Neutrophil (primary cell): ENCODE measurements at regions not wholly inside any gene's neighbourhood (a gene's known extent, or its start where the extent isn't known, plus 50 kb on each side); places are given as distances from the start of the nearest gene placed in this dataset.

ENCODE experiments used
- H3K27ac ChIP-seq: fragments of 200-600 bp; sonication (generic); 2 replicates; pipeline ENCODE4 v1.5.1; 2016; ENCODE audit warnings: mild to moderate bottlenecking, moderate library complexity
- H3K27me3 ChIP-seq: fragments of 200-600 bp; sonication (generic); 2 replicates; pipeline ENCODE4 v1.6.0; 2016; ENCODE audit warnings: mild to moderate bottlenecking
- H3K36me3 ChIP-seq: fragments of 200-600 bp; sonication (generic); 2 replicates; pipeline ENCODE4 v1.5.1; 2017
- H3K4me1 ChIP-seq, 2 experiments: fragments of 200-600 bp in 1 of 2; sonication (generic) in 1 of 2; 1 replicate in 1 of 2; 2 replicates in 1 of 2; pipeline versions ENCODE4 v1.5.1 to v1.6.1; 2013 to 2016; ENCODE audit warnings: low read depth in 1 of 2, low read length in 1 of 2, mild to moderate bottlenecking in 1 of 2, moderate library complexity in 1 of 2; ENCODE audit not compliant: control insufficient read depth in 1 of 2, insufficient read depth in 1 of 2
- H3K4me3 ChIP-seq, 2 experiments: fragments of 200-600 bp in 1 of 2; sonication (generic) in 1 of 2; 1 replicate in 1 of 2; 2 replicates in 1 of 2; pipeline ENCODE4 v1.5.1; 2013 to 2016; ENCODE audit warnings: low read depth in 1 of 2, low read length in 1 of 2, mild to moderate bottlenecking in 1 of 2, moderate library complexity in 1 of 2
- H3K9me3 ChIP-seq: fragments of 200-600 bp; sonication (generic); 2 replicates; pipeline ENCODE4 v1.5.1; 2016
- TF ChIP-seq, protein P1 (sequence below): fragments of 200-600 bp; sonication (generic); IDR thresholded peaks from 2 replicates; pipeline ENCODE4 v1.5.1; 2016; ENCODE audit warnings: antibody characterized with exemption

DNA sequence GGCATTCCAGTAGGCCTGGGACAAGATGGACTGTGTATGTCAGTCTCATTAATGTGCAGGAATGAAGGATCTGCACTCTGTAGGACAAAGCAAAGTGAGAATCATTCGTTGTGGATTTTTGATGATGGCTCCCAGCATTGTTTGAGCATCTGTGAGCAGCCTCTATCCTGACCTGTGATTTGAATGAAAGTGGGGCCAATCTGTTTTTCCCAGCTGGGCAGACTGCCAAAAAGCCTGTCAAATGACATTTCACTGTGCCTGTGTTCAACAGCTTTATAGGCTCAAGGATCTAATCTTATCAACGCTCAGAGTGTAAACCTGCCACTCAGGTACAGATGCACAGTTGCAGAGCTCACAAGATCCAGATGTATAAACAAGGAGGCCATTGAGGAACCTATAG lies 86.7 kb upstream of the SYNDIG1 start:
- no peak overlapping the region for H3K4me3 ChIP-seq
- H3K9me3 ChIP-seq = no peaks in the 10 kb centered on the region
- H3K27ac ChIP-seq = no peak overlapping the region
- H3K27me3 ChIP-seq = no peaks in the 10 kb centered on the region
- no peaks in the 10 kb centered on the region for H3K36me3 ChIP-seq
- no peaks in the 10 kb centered on the region for H3K4me1 ChIP-seq
- TF ChIP-seq, protein P1, sequence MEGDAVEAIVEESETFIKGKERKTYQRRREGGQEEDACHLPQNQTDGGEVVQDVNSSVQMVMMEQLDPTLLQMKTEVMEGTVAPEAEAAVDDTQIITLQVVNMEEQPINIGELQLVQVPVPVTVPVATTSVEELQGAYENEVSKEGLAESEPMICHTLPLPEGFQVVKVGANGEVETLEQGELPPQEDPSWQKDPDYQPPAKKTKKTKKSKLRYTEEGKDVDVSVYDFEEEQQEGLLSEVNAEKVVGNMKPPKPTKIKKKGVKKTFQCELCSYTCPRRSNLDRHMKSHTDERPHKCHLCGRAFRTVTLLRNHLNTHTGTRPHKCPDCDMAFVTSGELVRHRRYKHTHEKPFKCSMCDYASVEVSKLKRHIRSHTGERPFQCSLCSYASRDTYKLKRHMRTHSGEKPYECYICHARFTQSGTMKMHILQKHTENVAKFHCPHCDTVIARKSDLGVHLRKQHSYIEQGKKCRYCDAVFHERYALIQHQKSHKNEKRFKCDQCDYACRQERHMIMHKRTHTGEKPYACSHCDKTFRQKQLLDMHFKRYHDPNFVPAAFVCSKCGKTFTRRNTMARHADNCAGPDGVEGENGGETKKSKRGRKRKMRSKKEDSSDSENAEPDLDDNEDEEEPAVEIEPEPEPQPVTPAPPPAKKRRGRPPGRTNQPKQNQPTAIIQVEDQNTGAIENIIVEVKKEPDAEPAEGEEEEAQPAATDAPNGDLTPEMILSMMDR = no peak

DNA sequence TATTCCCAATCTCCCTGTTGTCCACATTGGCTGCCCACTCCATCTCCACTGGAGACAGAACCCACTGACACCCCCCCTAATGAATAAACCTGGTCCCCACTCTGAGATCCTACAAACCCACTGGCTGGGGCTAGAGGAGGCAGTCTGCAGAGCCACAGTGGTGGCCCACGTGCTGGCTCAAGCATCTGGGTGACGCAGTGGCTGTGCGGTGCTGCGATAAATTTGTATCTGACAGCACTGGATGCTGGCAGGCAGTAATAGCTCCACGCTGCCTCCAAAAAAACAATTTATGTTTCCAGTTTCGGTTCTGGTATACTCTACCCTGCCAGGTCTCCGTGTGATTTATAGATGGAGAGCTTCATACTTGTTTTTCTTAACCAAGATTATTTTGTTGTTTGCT lies 87.1 kb upstream of the SYNDIG1 start:
- no peak overlapping the region for H3K4me3 ChIP-seq
- H3K4me1 ChIP-seq = no peaks in the 10 kb centered on the region
- no peaks in the 10 kb centered on the region for H3K9me3 ChIP-seq
- H3K36me3 ChIP-seq = no peaks in the 10 kb centered on the region
- TF ChIP-seq, protein P1 = no peak
- H3K27me3 ChIP-seq = no peaks in the 10 kb centered on the region
- no peak overlapping the region for H3K27ac ChIP-seq

DNA sequence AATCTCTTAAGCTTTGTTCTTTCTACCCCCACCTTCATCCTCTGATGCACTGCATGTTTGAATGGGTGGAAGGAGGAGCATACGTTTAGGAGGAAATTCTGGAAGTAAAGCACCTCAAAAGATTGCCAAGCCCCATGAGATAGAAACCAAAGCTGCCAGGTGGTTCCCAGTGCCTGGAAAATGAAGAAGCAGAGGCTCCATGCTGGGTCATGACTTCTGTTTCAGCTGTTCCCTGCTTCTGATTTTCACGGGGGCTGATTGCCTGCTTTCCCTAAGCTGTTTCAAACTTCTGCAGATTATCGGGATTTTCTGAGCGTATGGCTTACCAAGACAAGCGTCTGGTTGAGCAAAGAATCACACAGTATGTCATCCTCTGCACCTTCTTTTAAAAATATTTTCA lies 87.5 kb upstream of the SYNDIG1 start:
- no peaks in the 10 kb centered on the region for H3K4me1 ChIP-seq
- no peaks in the 10 kb centered on the region for H3K36me3 ChIP-seq
- no peak overlapping the region for H3K4me3 ChIP-seq
- H3K9me3 ChIP-seq = no peaks in the 10 kb centered on the region
- H3K27ac ChIP-seq = no peak overlapping the region
- H3K27me3 ChIP-seq = no peaks in the 10 kb centered on the region
- TF ChIP-seq, protein P1 = no peak

DNA sequence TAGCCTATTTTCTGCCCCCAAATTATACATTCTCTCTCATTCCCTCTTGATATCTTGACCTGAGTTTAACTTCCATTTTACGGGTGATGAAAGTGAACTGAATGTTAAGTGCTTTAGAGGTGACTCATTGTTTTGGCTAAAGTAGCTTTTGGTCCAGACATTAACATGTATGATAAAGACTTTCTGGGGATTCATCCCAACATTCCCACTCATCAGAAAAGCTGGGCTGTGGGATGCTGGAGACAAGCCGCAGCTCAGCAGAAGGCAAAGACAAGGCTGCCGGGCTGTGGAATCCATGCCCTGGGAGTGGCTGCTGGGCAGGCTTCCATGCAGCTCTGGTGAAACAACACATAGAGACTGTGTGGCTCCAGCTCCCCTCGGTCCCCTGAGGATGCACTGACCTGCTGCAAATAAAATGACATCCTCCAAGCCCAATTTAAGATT lies 89.9 kb upstream of the SYNDIG1 start:
- no peak overlapping the region for H3K4me3 ChIP-seq
- TF ChIP-seq, protein P1 = no peak
- no peaks in the 10 kb centered on the region for H3K27me3 ChIP-seq
- no peaks in the 10 kb centered on the region for H3K9me3 ChIP-seq
- no peaks in the 10 kb centered on the region for H3K4me1 ChIP-seq
- H3K27ac ChIP-seq = no peak overlapping the region
- no peaks in the 10 kb centered on the region for H3K36me3 ChIP-seq

DNA sequence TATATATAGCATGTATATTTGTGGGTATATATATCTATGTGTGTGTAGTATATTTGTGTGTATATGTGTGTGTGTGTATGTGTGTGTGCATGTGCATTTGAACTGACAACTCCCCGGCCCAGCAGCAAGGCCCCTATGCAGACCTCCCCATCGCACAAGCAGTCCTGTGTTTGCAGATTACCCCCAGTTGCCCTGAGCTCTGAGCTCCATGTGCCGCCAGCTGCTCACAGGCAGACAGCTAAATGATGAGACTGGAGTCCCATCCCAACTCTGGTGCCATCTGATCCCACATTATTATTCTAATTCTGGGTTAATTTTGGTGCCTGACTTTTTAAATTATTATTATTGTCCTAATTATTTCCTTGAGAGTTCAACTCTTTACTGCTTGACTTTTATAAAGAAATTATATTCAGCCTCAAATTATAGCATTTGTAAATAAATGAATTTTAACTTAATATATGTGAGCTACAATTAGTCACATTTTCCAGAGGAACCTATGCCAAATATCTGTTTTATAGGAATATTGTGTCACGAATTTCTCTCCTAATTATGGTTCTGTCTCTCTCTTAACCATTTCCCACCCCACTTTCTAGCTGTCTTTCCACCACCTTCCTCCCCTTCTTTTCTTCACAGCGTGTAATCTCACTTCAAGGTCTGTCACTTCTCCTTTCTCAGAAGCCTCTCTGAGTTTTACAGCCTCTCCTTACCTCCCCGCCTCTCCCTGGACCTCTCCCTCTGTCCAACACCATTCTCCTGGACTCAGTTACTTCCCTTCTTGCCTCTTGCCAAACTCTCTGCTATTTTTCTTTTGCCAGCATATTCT lies 90.6 kb upstream of the SYNDIG1 start:
- H3K4me3 ChIP-seq = no peak overlapping the region
- no peaks in the 10 kb centered on the region for H3K27me3 ChIP-seq
- TF ChIP-seq, protein P1 = no peak
- no peaks in the 10 kb centered on the region for H3K36me3 ChIP-seq
- H3K9me3 ChIP-seq = no peaks in the 10 kb centered on the region
- no peaks in the 10 kb centered on the region for H3K4me1 ChIP-seq
- H3K27ac ChIP-seq = no peak overlapping the region
